SU-DHL-6 (cell line): ENCODE measurements at regions not wholly inside any gene's neighbourhood (a gene's known extent, or its start where the extent isn't known, plus 50 kb on each side); places are given as distances from the start of the nearest gene placed in this dataset.

Experiments used
- H2AFZ ChIP-seq: fragments of 200-600 bp; sonication (generic); 2 replicates; pipeline ENCODE4 v1.6.1; 2014; ENCODE audit warnings: low read depth, mild to moderate bottlenecking, moderate library complexity, mixed read lengths, antibody characterized with exemption, low read length; ENCODE audit not compliant: severe bottlenecking
- H3F3A ChIP-seq: fragments of 200-600 bp; shearing (Covaris generic); 2 replicates; pipeline ENCODE4 v1.6.0; 2016; ENCODE audit warnings: antibody characterized with exemption, mild to moderate bottlenecking; ENCODE audit not compliant: insufficient read depth
- H3K27ac ChIP-seq: fragments of 200-600 bp; sonication (generic); 2 replicates; pipeline ENCODE4 v1.5.1; 2016; ENCODE audit warnings: low read depth, mild to moderate bottlenecking, low read length, moderate library complexity, mixed read lengths
- H3K27me3 ChIP-seq: fragments of 200-600 bp; sonication (generic), shearing (Covaris generic); 2 replicates; pipeline ENCODE4 v1.6.0; 2014; ENCODE audit warnings: mild to moderate bottlenecking, low read length
- H3K36me3 ChIP-seq: fragments of 200-600 bp; sonication (generic); 2 replicates; pipeline ENCODE4 v1.6.1; 2014; ENCODE audit warnings: mild to moderate bottlenecking, low read length, mixed read lengths
- H3K4me2 ChIP-seq: fragments of 300-600, 200-600 bp; shearing (Covaris generic), sonication (generic); 2 replicates; pipeline ENCODE4 v1.6.0; 2014; ENCODE audit warnings: low read length, low read depth, mild to moderate bottlenecking; ENCODE audit not compliant: poor library complexity, severe bottlenecking
- H3K4me3 ChIP-seq: fragments of 200-600 bp; sonication (generic); 2 replicates; pipeline ENCODE4 v1.5.1; 2014; ENCODE audit warnings: antibody characterized with exemption, low read length, mild to moderate bottlenecking, mixed read lengths; ENCODE audit not compliant: insufficient read depth, poor library complexity, severe bottlenecking
- H3K79me2 ChIP-seq: fragments of 200-600 bp; sonication (generic); 2 replicates; pipeline ENCODE4 v1.6.1; 2014; ENCODE audit warnings: mild to moderate bottlenecking, low read length, moderate library complexity; ENCODE audit not compliant: insufficient read depth
- H3K9ac ChIP-seq: fragments of 200-600 bp; sonication (generic); 2 replicates; pipeline ENCODE4 v1.7.0; 2014; ENCODE audit warnings: mild to moderate bottlenecking, low read length
- H3K9me2 ChIP-seq: fragments of 200-600 bp; sonication (generic); replicated peaks from 2 replicates; pipeline ENCODE4 v1.6.1; 2014; ENCODE audit warnings: low read length; ENCODE audit not compliant: insufficient read depth
- H3K9me3 ChIP-seq: fragments of 200-600 bp; sonication (generic); 2 replicates; pipeline ENCODE4 v1.6.1; 2014; ENCODE audit warnings: low read length, mixed read lengths; ENCODE audit not compliant: insufficient read depth
- H4K20me1 ChIP-seq: fragments of 200-600 bp; sonication (generic); 2 replicates; pipeline ENCODE4 v1.6.1; 2014; ENCODE audit warnings: low read depth, mild to moderate bottlenecking, antibody characterized with exemption, low read length, moderate library complexity, mixed read lengths
- EZH2phosphoT487 ChIP-seq: fragments of 200-600 bp; sonication (generic), shearing (Covaris generic); conservative IDR thresholded peaks from 2 replicates; pipeline ENCODE4 v1.6.1; 2018; ENCODE audit warnings: mild to moderate bottlenecking, antibody characterized with exemption, low read length, moderate library complexity, mixed read lengths
- TF ChIP-seq, protein P1 (sequence below): fragments of 200-600 bp; sonication (generic); IDR thresholded peaks from one replicate; pipeline ENCODE4 v1.5.1; 2017; ENCODE audit warnings: antibody characterized with exemption, mild to moderate bottlenecking, low read length, moderate library complexity; ENCODE audit not compliant: insufficient read depth, poor library complexity, severe bottlenecking

DNA sequence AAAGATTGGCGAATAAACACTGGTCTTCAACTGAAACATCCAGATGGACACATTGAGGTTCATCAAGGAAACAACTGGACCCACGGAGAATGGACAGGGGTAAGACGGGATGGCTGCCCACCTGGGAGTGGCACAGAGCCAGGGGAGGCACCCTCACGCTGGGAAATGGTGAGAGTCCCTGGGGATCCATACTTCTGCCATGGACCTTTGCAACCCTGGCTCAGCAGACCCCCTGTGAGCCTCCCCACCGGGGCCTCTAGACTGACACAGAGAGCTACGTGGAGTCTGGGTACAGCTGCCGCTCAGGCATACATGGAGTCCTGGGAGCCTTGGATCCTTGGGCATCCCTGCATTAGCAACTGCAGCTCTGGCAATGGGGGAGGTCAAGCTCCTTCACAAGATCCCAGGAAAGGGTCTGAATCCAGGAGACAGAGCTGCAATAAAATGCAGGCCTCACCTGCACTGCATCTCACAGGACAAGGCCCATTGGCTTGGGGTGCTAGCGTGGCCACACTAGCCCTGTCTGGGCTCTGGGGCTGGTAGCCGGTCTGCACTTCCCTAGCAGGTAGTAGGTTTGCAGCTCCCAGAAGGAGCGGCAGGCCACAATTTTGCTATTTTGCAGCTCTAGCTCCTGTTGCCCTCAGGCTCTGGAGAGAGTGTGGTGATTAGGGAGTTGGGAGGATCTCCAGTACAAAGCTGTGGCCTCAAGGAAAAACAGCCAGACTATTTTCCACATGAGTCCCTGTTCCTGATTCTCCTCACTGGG is 496.4 kb upstream of the LRRC4C start:
- TF ChIP-seq, protein P1, sequence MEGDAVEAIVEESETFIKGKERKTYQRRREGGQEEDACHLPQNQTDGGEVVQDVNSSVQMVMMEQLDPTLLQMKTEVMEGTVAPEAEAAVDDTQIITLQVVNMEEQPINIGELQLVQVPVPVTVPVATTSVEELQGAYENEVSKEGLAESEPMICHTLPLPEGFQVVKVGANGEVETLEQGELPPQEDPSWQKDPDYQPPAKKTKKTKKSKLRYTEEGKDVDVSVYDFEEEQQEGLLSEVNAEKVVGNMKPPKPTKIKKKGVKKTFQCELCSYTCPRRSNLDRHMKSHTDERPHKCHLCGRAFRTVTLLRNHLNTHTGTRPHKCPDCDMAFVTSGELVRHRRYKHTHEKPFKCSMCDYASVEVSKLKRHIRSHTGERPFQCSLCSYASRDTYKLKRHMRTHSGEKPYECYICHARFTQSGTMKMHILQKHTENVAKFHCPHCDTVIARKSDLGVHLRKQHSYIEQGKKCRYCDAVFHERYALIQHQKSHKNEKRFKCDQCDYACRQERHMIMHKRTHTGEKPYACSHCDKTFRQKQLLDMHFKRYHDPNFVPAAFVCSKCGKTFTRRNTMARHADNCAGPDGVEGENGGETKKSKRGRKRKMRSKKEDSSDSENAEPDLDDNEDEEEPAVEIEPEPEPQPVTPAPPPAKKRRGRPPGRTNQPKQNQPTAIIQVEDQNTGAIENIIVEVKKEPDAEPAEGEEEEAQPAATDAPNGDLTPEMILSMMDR: no peak
- TF ChIP-seq EZH2phosphoT487: no peak
- Histone ChIP-seq H3K4me2 (no peak overlapping the region), H3K36me3 (no peaks in the 10 kb centered on the region), H2AFZ (no peak overlapping the region), H3K9me3 (no peaks in the 10 kb centered on the region), H4K20me1 (no peaks in the 10 kb centered on the region), H3F3A (no peaks in the 10 kb centered on the region), H3K4me3 (no peak overlapping the region), H3K27me3 (no peaks in the 10 kb centered on the region), H3K27ac (no peak overlapping the region), H3K9me2 (no peaks in the 10 kb centered on the region), H3K9ac (no peak overlapping the region), H3K79me2 (no peaks in the 10 kb centered on the region)

DNA sequence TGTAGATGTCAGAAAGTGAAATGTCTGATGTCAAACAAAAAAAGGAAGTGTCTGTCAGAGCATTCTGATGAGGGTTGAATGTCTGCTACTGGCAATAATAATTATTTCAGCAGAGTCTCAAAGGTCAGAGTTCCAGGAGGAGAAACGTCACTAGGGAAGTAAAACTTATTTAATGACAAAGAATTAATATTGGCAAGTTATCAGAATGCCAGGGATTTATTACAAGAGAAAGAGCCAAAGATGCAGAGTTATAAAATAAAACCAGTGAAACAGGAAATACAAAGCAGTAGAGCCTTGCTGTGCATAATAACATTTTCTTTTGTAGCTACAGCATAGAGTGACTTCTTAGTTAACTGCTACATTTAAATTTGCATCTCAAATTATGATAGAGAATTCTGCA is 504.0 kb upstream of the LRRC4C start:
- Histone ChIP-seq H3K36me3 (no peaks in the 10 kb centered on the region), H3K9me2 (no peaks in the 10 kb centered on the region), H3F3A (no peaks in the 10 kb centered on the region), H4K20me1 (no peaks in the 10 kb centered on the region), H3K4me2 (no peak overlapping the region), H2AFZ (no peak overlapping the region), H3K4me3 (no peak overlapping the region), H3K79me2 (no peaks in the 10 kb centered on the region), H3K9ac (no peak overlapping the region), H3K27ac (no peak overlapping the region), H3K27me3 (no peaks in the 10 kb centered on the region), H3K9me3 (no peaks in the 10 kb centered on the region)
- TF ChIP-seq, protein P1: no peak
- TF ChIP-seq EZH2phosphoT487: no peak

DNA sequence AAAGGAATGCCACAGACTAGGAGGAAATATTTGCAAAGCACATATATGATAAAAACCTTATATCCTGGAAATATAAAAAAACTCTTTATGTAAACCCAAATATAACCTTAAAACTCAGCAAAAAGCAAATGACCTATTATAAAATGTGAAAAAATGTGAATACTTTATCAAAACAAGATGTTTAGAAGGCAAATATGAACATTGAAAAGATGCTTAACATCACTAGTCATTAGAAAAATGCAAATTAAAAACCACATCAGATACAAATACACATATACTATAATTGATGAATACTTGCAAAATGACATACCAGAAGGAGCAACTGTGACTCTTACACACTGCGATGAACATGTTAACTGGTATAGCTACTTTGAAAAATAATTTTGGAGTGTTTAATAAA is 511.2 kb upstream of the LRRC4C start:
- no peaks in the 10 kb centered on the region for H3K36me3 ChIP-seq
- no peak for TF ChIP-seq EZH2phosphoT487
- TF ChIP-seq, protein P1: no peak
- H3K27ac ChIP-seq: no peak overlapping the region

More for the DNA sequence above, 511.2 kb upstream of the LRRC4C start:
- no peaks in the 10 kb centered on the region for H3F3A ChIP-seq
- H3K4me2 ChIP-seq: no peak overlapping the region
- H4K20me1 ChIP-seq: no peaks in the 10 kb centered on the region
- H2AFZ ChIP-seq: no peak overlapping the region
- H3K9ac ChIP-seq: no peak overlapping the region
- no peaks in the 10 kb centered on the region for H3K79me2 ChIP-seq
- no peaks in the 10 kb centered on the region for H3K27me3 ChIP-seq
- H3K9me3 ChIP-seq: no peaks in the 10 kb centered on the region
- H3K9me2 ChIP-seq: no peaks in the 10 kb centered on the region
- no peak overlapping the region for H3K4me3 ChIP-seq
